Neuronal stem cell (in vitro differentiated cells): ENCODE measurements at regions not wholly inside any gene's neighbourhood (a gene's known extent, or its start where the extent isn't known, plus 50 kb on each side); places are given as distances from the start of the nearest gene placed in this dataset.
A peak's percentile ranks its signal among the peaks of the same experiment; 100 is the strongest.

ENCODE experiments used
- DNase-seq: peaks from one replicate; pipeline ENCODE4 v3.0.0-alpha.2; 2013; ENCODE audit warnings: low spot score
- H2AFZ ChIP-seq: one replicate; pipeline ENCODE4 v1.6.1; 2013; ENCODE audit warnings: mild to moderate bottlenecking, low read length, inconsistent platforms
- H2AK5ac ChIP-seq: 2 replicates; pipeline ENCODE4 v1.6.1; 2013; ENCODE audit warnings: low read depth, mild to moderate bottlenecking, inconsistent platforms, low read length, moderate library complexity, mixed read lengths
- H2BK120ac ChIP-seq: 2 replicates; pipeline ENCODE4 v1.6.1; 2013; ENCODE audit warnings: low read depth, mild to moderate bottlenecking, inconsistent platforms, low read length, moderate library complexity, mixed read lengths
- H2BK12ac ChIP-seq: one replicate; pipeline ENCODE4 v1.6.1; 2013; ENCODE audit warnings: low read length, inconsistent platforms
- H2BK15ac ChIP-seq: 2 replicates; pipeline ENCODE4 v1.6.1; 2013; ENCODE audit warnings: mild to moderate bottlenecking, low read length, inconsistent platforms, mixed read lengths
- H2BK5ac ChIP-seq: one replicate; pipeline ENCODE4 v1.6.1; 2013; ENCODE audit warnings: inconsistent platforms, mild to moderate bottlenecking, low read length, moderate library complexity
- H3K14ac ChIP-seq: one replicate; pipeline ENCODE4 v1.6.1; 2013; ENCODE audit warnings: low read length, inconsistent platforms
- H3K18ac ChIP-seq: 2 replicates; pipeline ENCODE4 v1.6.1; 2013; ENCODE audit warnings: low read length, inconsistent platforms
- H3K23ac ChIP-seq: 2 replicates; pipeline ENCODE4 v1.6.1; 2013; ENCODE audit warnings: low read depth, mild to moderate bottlenecking, mixed read lengths, low read length, inconsistent platforms; ENCODE audit not compliant: poor library complexity
- H3K27ac ChIP-seq: replicated peaks from 3 replicates; pipeline ENCODE4 v1.5.1; 2013; ENCODE audit warnings: low read length, inconsistent platforms
- H3K27me3 ChIP-seq, 3 experiments: 2 replicates each; pipeline ENCODE4 v1.6.1; 2013; ENCODE audit warnings: low read length in 3 of 3, mild to moderate bottlenecking in 2 of 3, inconsistent platforms in 1 of 3, low read depth in 1 of 3, mixed read lengths in 1 of 3, moderate library complexity in 1 of 3; ENCODE audit not compliant: control insufficient read depth in 3 of 3, insufficient read depth in 3 of 3
- H3K36me3 ChIP-seq, 2 donors: replicated peaks in 1 of 2; 2 replicates each; pipeline ENCODE4 v1.6.1; 2013; ENCODE audit warnings: low read length in 2 of 2; ENCODE audit not compliant: control insufficient read depth in 2 of 2, insufficient read depth in 2 of 2
- H3K4ac ChIP-seq: 2 replicates; pipeline ENCODE4 v1.6.1; 2013; ENCODE audit warnings: inconsistent platforms, mild to moderate bottlenecking, low read length, moderate library complexity
- H3K4me1 ChIP-seq, 2 donors: 1 replicate in 1 of 2; 2 replicates in 1 of 2; pipeline ENCODE4 v1.6.1; 2013; ENCODE audit warnings: low read length in 2 of 2, low read depth in 1 of 2; ENCODE audit not compliant: control insufficient read depth in 2 of 2, insufficient read depth in 1 of 2
- H3K4me2 ChIP-seq: one replicate; pipeline ENCODE4 v1.6.1; 2013; ENCODE audit warnings: mild to moderate bottlenecking, low read length, inconsistent platforms; ENCODE audit not compliant: insufficient read depth, poor library complexity, severe bottlenecking
- H3K4me3 ChIP-seq, 2 donors: 2 replicates each; pipeline ENCODE4 v1.5.1; 2013; ENCODE audit warnings: low read length in 2 of 2, mild to moderate bottlenecking in 2 of 2, inconsistent platforms in 1 of 2, moderate library complexity in 1 of 2
- H3K79me1 ChIP-seq: one replicate; pipeline ENCODE4 v1.6.1; 2013; ENCODE audit warnings: low read depth, mild to moderate bottlenecking, inconsistent platforms, low read length, moderate library complexity
- H3K9ac ChIP-seq: one replicate; pipeline ENCODE4 v1.6.1; 2013; ENCODE audit warnings: mild to moderate bottlenecking, low read depth, low read length, inconsistent platforms; ENCODE audit not compliant: poor library complexity
- H3K9me3 ChIP-seq, 2 donors: replicated peaks in 1 of 2; 2 replicates each; pipeline versions ENCODE3 to v1.6.1; 2013; ENCODE audit warnings: low read length in 2 of 2, mild to moderate bottlenecking in 2 of 2, inconsistent platforms in 1 of 2, low read depth in 1 of 2, mixed read lengths in 1 of 2, moderate library complexity in 1 of 2; ENCODE audit not compliant: control insufficient read depth in 2 of 2, insufficient read depth in 1 of 2
- H4K8ac ChIP-seq: one replicate; pipeline ENCODE4 v1.6.1; 2013; ENCODE audit warnings: low read depth, mild to moderate bottlenecking, inconsistent platforms, low read length, moderate library complexity
- H4K91ac ChIP-seq: one replicate; pipeline ENCODE4 v1.6.1; 2013; ENCODE audit warnings: low read length, low read depth, mild to moderate bottlenecking, inconsistent platforms; ENCODE audit not compliant: poor library complexity
- WGBS, 2 donors: extraction: QIAGEN DNeasy Blood & Tissue Kit; methylation state at CpG; one replicate each; pipeline ENCODE4 v1.1.7; 2013; ENCODE audit warnings: missing lambda C conversion rate in 2 of 2, mixed read lengths in 1 of 2; ENCODE audit not compliant: insufficient read length in 2 of 2, insufficient replicate concordance in 1 of 2; ENCODE audit errors: extremely low coverage in 2 of 2; 5-methylcytosine and 5-hydroxymethylcytosine counted together

DNA sequence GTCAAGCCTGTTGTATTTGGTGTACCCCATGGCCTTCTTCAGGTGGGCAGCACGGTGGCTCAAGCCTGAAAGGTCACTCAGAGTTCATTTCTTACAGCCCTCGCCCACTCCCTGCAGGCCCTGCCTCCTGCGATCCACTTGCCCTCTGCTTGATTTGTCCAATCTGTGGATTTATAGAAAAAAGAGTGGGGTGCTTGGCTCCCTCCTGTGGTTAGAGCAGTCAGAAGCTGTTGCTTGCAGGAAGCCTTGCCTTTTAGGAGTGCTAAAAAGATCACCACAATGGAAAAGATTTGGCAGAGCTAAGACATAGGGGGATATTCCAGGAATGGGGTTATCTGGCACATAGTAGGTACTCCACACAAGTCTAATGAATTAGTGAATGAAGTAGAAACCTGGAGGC is 108.0 kb upstream of the TRABD2B start:
- H3K9me3 ChIP-seq = no peaks in the 10 kb centered on the region
- no peaks in the 10 kb centered on the region for H3K4me1 ChIP-seq
- H3K9ac ChIP-seq = no peak overlapping the region
- H4K91ac ChIP-seq = no peak overlapping the region
- H3K23ac ChIP-seq = no peak overlapping the region
- no peak overlapping the region for H2BK12ac ChIP-seq
- H3K79me1 ChIP-seq = no peaks in the 10 kb centered on the region
- H3K27me3 ChIP-seq = no peaks in the 10 kb centered on the region
- no peak overlapping the region for H3K14ac ChIP-seq
- no peak overlapping the region for H2BK15ac ChIP-seq
- DNase-seq = no peak
- no peak overlapping the region for H4K8ac ChIP-seq
- no peak overlapping the region for H2AK5ac ChIP-seq
- no peak overlapping the region for H3K27ac ChIP-seq
- no peaks in the 10 kb centered on the region for H3K36me3 ChIP-seq
- H2AFZ ChIP-seq = no peak overlapping the region
- no CpG with 5 or more reads among the region's 3 CpGs for WGBS, 2 donors
- no peak overlapping the region for H3K4me3 ChIP-seq
- H3K18ac ChIP-seq = no peak overlapping the region
- H3K4me2 ChIP-seq = no peak overlapping the region
- H3K4ac ChIP-seq = no peak overlapping the region
- H2BK120ac ChIP-seq = no peak overlapping the region
- H2BK5ac ChIP-seq = no peak overlapping the region

- Histone ChIP-seq H3K4me1 (no peaks in the 10 kb centered on the region), H2BK120ac (no peak overlapping the region), H2AFZ (no peak overlapping the region), H3K4ac (no peak overlapping the region), H2BK12ac (no peak overlapping the region), H2BK5ac (no peak overlapping the region), H3K23ac (no peak overlapping the region), H3K9me3 (no peaks in the 10 kb centered on the region), H3K27me3 (no peaks in the 10 kb centered on the region), H3K4me3 (no peak overlapping the region), H2BK15ac (no peak overlapping the region), H4K8ac (no peak overlapping the region), H2AK5ac (no peak overlapping the region), H3K4me2 (no peak overlapping the region), H3K36me3 (no peaks in the 10 kb centered on the region), H3K14ac (no peak overlapping the region), H4K91ac (no peak overlapping the region), H3K9ac (peak overlapping the region; percentile 7), H3K27ac (no peak overlapping the region), H3K18ac (no peak overlapping the region), H3K79me1 (no peaks in the 10 kb centered on the region)
- DNase-seq = no peak
- WGBS, 2 donors = no CpG with 5 or more reads among the region's 6 CpGs
Measured at GRCh38 chr1:48103495-48103894, 106.3 kb upstream of the TRABD2B start.

- no peak overlapping the region for H3K18ac ChIP-seq
- H2AFZ ChIP-seq = no peak overlapping the region
- H4K8ac ChIP-seq = no peak overlapping the region
- no peak overlapping the region for H3K23ac ChIP-seq
- no peak overlapping the region for H2BK12ac ChIP-seq
- H3K9ac ChIP-seq = no peak overlapping the region
- no peak overlapping the region for H3K4me2 ChIP-seq
- no peak overlapping the region for H2BK5ac ChIP-seq
- no peak overlapping the region for H4K91ac ChIP-seq
- DNase-seq = no peak
- H3K36me3 ChIP-seq = no peaks in the 10 kb centered on the region
- H3K14ac ChIP-seq = no peak overlapping the region
- no CpG with 5 or more reads among the region's 6 CpGs for WGBS, 2 donors
- no peaks in the 10 kb centered on the region for H3K79me1 ChIP-seq
- H3K4me3 ChIP-seq = no peak overlapping the region
- H3K9me3 ChIP-seq = no peaks in the 10 kb centered on the region
- H3K4me1 ChIP-seq = no peaks in the 10 kb centered on the region
- no peak overlapping the region for H2BK120ac ChIP-seq
- no peak overlapping the region for H3K4ac ChIP-seq
- H3K27ac ChIP-seq = no peak overlapping the region
- H2AK5ac ChIP-seq = no peak overlapping the region
- no peaks in the 10 kb centered on the region for H3K27me3 ChIP-seq
- H2BK15ac ChIP-seq = no peak overlapping the region
Measured at GRCh38 chr1:48102766-48103165, 105.6 kb upstream of the TRABD2B start.

DNA sequence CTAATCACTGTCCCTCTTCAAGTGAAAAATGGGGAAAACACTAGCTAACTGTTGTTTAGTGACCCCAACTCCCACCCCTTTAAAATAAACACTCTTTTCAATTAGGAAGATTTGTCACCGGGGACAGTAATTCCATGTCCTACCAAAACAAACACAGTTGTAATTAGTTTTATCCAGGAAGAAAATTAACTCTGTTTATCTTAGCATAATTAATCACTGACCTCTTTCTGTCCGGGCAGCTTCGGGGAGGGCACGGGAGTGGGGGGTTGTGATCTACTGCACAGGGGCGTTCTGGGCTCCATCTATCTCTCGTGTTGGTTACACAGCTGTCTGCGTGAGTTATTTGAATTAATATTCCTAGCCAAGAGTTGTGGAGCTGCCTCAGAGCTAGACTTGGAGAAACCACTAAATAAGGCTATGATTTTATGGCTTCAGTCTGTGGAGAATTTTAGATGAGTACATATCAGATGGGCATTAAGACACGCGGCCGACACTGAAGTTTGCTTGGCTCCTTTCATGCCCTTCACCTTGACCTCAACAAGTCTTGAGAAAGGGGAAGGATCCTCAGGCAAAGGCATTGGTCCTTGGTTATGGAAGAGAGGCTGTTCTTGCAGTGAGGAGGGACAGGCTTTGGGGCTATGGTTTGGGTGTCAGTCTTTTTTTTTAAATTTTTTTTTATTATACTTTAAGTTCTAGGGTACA is 102.0 kb upstream of the TRABD2B start:
- no peak overlapping the region for H2AK5ac ChIP-seq
- no peak overlapping the region for H4K8ac ChIP-seq
- WGBS, 2 donors = no CpG with 5 or more reads among the region's 10 CpGs
- no peak overlapping the region for H2BK5ac ChIP-seq
- H3K9me3 ChIP-seq = no peaks in the 10 kb centered on the region
- no peak overlapping the region for H2BK12ac ChIP-seq
- no peaks in the 10 kb centered on the region for H3K27me3 ChIP-seq
- H3K9ac ChIP-seq = no peak overlapping the region
- no peak overlapping the region for H3K27ac ChIP-seq
- H3K4me3 ChIP-seq = no peak overlapping the region
- H3K79me1 ChIP-seq = no peaks in the 10 kb centered on the region
- H2BK15ac ChIP-seq = no peak overlapping the region
- no peak overlapping the region for H3K18ac ChIP-seq
- H4K91ac ChIP-seq = no peak overlapping the region
- no peak overlapping the region for H3K14ac ChIP-seq
- no peak overlapping the region for H2AFZ ChIP-seq
- no peak overlapping the region for H3K23ac ChIP-seq
- no peaks in the 10 kb centered on the region for H3K4me1 ChIP-seq
- H3K4me2 ChIP-seq = no peak overlapping the region
- no peaks in the 10 kb centered on the region for H3K36me3 ChIP-seq
- no peak overlapping the region for H2BK120ac ChIP-seq
- DNase-seq = no peak
- H3K4ac ChIP-seq = no peak overlapping the region
